Keratinocyte (primary cell): ENCODE measurements at regions not wholly inside any gene's neighbourhood (a gene's known extent, or its start where the extent isn't known, plus 50 kb on each side); places are given as distances from the start of the nearest gene placed in this dataset.
"Not testable (repeated sequence)": the region's sequence is repeated elsewhere in the genome, so short reads cannot be mapped to it uniquely, and the experiment has no call there.

Experiments used
- DNase-seq: peaks from one replicate; pipeline ENCODE4 v3.0.0-alpha.2; 2011; ENCODE audit warnings: low read depth, missing footprints, low spot score
- FAIRE-seq: peaks from 2 replicates; lab custom pipeline; 2011; peaks lifted over from hg19 to GRCh38; lab: Jason Lieb, UNC
- H2AFZ ChIP-seq: 2 replicates; pipeline ENCODE4 v1.6.0; 2012; ENCODE audit warnings: low read length, control low read depth, inconsistent platforms; ENCODE audit not compliant: control insufficient read depth
- H3K27ac ChIP-seq: 2 replicates; pipeline ENCODE4 v1.5.1; 2011; ENCODE audit warnings: low read length; ENCODE audit not compliant: control insufficient read depth, insufficient read depth
- H3K27me3 ChIP-seq: 3 replicates; pipeline ENCODE4 v1.6.0; 2011; ENCODE audit warnings: low read length; ENCODE audit not compliant: control insufficient read depth, insufficient read depth; ENCODE audit errors: extremely low read depth
- H3K36me3 ChIP-seq, 2 experiments: 2 replicates in 1 of 2; 3 replicates in 1 of 2; pipeline ENCODE4 v1.5.1; 2011; ENCODE audit warnings: low read length in 2 of 2, mild to moderate bottlenecking in 1 of 2; ENCODE audit not compliant: control insufficient read depth in 2 of 2, insufficient read depth in 2 of 2; ENCODE audit errors: extremely low read depth in 1 of 2
- H3K4me1 ChIP-seq: 3 replicates; pipeline ENCODE4 v1.5.1; 2011; ENCODE audit warnings: low read length; ENCODE audit not compliant: control insufficient read depth, insufficient read depth; ENCODE audit errors: extremely low read depth
- H3K4me2 ChIP-seq: 3 replicates; pipeline ENCODE4 v1.6.0; 2011; ENCODE audit warnings: low read depth, low read length; ENCODE audit not compliant: control insufficient read depth, insufficient read depth; ENCODE audit errors: extremely low read depth
- H3K4me3 ChIP-seq, 3 experiments: fragments of 200-600 bp in 1 of 3; sonication (generic) in 1 of 3; 2 replicates in 2 of 3; 3 replicates in 1 of 3; pipeline ENCODE4 v1.5.1; 2011 to 2016; ENCODE audit warnings: low read length in 3 of 3, mild to moderate bottlenecking in 3 of 3, control low read depth in 2 of 3, inconsistent platforms in 1 of 3, low read depth in 1 of 3, mixed read lengths in 1 of 3, mixed run types in 1 of 3, moderate library complexity in 1 of 3; ENCODE audit not compliant: control insufficient read depth in 2 of 3, insufficient read depth in 2 of 3; ENCODE audit errors: extremely low read depth in 1 of 3
- H3K79me2 ChIP-seq: 2 replicates; pipeline ENCODE4 v1.6.0; 2012; ENCODE audit warnings: low read length; ENCODE audit not compliant: control insufficient read depth, insufficient read depth
- H3K9ac ChIP-seq: 3 replicates; pipeline ENCODE4 v1.6.0; 2011; ENCODE audit warnings: low read length; ENCODE audit not compliant: control insufficient read depth, insufficient read depth; ENCODE audit errors: extremely low read depth
- H3K9me1 ChIP-seq: 3 replicates; pipeline ENCODE4 v1.6.0; 2011; ENCODE audit warnings: low read length; ENCODE audit not compliant: control insufficient read depth, insufficient read depth; ENCODE audit errors: extremely low read depth
- H3K9me3 ChIP-seq: 2 replicates; pipeline ENCODE4 v1.5.1; 2012; ENCODE audit warnings: low read depth, low read length; ENCODE audit not compliant: control insufficient read depth
- H4K20me1 ChIP-seq: 3 replicates; pipeline ENCODE4 v1.6.0; 2011; ENCODE audit warnings: low read length; ENCODE audit not compliant: control insufficient read depth, insufficient read depth; ENCODE audit errors: extremely low read depth
- EZH2 ChIP-seq: IDR thresholded peaks from one replicate; pipeline ENCODE4 v1.6.1; 2012; ENCODE audit warnings: inconsistent platforms, mild to moderate bottlenecking, low read length, moderate library complexity
- dilution Hi-C: fragments of 300-500 bp; cut with MboI; formaldehyde crosslinking; loops from one replicate; pipeline ENCODE4 v1.7.0; 2020; ENCODE audit warnings: low sequenced_read_pairs; ENCODE audit not compliant: extremely low pct_ligation_motif_present
- TF ChIP-seq, protein P1 (sequence below), 3 experiments: IDR thresholded peaks in 1 of 3; conservative IDR thresholded peaks in 1 of 3; optimal IDR thresholded peaks in 1 of 3; 2 replicates in 2 of 3; 3 replicates in 1 of 3; pipeline versions ENCODE3 to v1.5.1; 2011; ENCODE audit warnings: low read length in 3 of 3, mild to moderate bottlenecking in 3 of 3, moderate library complexity in 2 of 3, control low read depth in 1 of 3, inconsistent platforms in 1 of 3; ENCODE audit not compliant: insufficient read depth in 2 of 3; ENCODE audit errors: extremely low read depth in 1 of 3

DNA sequence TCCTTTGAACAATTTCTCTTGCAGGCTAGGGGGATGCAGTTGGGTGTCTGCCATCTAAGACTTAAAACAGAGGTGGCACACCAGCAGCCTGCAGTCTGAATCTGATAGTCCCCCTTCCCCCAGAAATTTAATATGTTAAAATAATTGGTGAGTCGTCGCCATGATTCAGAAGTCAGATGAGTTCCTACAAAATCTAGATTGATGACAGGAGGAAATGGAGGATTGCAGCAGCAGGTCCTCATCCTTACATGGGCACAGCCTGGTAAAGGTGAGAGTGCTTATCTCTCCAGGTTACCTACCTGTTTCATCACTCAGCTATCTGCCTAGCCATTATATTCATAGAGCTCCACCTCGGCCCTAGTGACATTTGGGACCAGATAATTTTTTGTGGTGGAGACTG, 112.3 kb downstream of the PCSK1 start:
- TF ChIP-seq, protein P1, sequence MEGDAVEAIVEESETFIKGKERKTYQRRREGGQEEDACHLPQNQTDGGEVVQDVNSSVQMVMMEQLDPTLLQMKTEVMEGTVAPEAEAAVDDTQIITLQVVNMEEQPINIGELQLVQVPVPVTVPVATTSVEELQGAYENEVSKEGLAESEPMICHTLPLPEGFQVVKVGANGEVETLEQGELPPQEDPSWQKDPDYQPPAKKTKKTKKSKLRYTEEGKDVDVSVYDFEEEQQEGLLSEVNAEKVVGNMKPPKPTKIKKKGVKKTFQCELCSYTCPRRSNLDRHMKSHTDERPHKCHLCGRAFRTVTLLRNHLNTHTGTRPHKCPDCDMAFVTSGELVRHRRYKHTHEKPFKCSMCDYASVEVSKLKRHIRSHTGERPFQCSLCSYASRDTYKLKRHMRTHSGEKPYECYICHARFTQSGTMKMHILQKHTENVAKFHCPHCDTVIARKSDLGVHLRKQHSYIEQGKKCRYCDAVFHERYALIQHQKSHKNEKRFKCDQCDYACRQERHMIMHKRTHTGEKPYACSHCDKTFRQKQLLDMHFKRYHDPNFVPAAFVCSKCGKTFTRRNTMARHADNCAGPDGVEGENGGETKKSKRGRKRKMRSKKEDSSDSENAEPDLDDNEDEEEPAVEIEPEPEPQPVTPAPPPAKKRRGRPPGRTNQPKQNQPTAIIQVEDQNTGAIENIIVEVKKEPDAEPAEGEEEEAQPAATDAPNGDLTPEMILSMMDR (optimal IDR thresholded peaks at IDR 0.05 in 1 of 3, IDR thresholded peaks at IDR 0.05 in 1 of 3, conservative IDR thresholded peaks at IDR 0.05 in 1 of 3; ENCODE audit: extremely low read depth in 1 of 3, insufficient read depth in 2 of 3, low read length in 3 of 3), result no peak
- no peak for TF ChIP-seq EZH2
- FAIRE-seq (no peak), DNase-seq (no peak)
- H4K20me1 ChIP-seq, result no peaks in the 10 kb centered on the region
- H3K36me3 ChIP-seq, result peaks cover 0 to 1% of the 10 kb centered on the region in 2 experiments
- H3K79me2 ChIP-seq, result no peaks in the 10 kb centered on the region
- no peaks in the 10 kb centered on the region for H3K9me1 ChIP-seq
- H3K27ac ChIP-seq, result peak overlapping the region; percentile 74
- H3K4me3 ChIP-seq, result no peak overlapping the region
- no peak overlapping the region for H2AFZ ChIP-seq
- H3K9me3 ChIP-seq, result no peaks in the 10 kb centered on the region
- H3K27me3 ChIP-seq, result no peaks in the 10 kb centered on the region
- peak overlapping the region; percentile 6 for H3K4me2 ChIP-seq
- H3K4me1 ChIP-seq, result peaks cover 29% of the 10 kb centered on the region
- dilution Hi-C loops, result no loop called here
- peak overlapping the region; percentile 1 for H3K9ac ChIP-seq

DNA sequence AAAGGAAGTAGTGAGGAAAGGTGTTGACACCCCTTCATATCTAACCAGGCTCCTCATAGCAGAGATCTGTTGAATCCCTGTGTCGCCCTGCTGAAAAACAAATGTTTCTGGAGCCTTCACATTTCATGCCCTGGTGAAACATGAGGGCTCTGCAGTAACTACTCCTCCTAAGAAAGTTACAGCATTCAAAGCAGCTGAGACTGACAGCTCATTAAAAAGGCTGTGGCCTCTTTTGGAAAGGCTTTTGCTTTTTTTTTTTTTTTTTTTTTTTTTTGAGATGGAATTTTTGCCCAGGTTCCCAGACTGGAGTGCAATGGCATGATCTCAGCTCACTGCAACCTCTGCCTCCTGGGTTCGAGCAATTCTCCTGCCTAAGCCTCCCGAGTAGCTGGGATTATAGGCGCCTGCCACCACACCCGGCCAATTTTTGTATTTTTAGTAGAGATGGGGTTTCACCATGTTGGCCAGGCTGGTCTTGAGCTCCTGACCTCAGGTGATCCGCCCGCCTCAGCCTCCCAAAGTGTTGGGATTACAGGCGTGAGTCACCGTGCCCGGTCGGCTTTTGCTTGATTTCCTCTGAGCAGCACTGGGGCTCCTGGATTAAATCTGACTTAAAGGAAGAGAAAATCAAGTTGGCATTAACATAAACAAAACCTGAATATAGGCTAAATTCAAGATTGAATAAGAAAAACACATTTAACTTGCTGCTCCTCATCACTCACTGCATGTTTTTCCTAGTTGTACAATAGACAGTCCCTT, 112.9 kb downstream of the PCSK1 start:
- H3K79me2 ChIP-seq, H2AFZ ChIP-seq, H3K4me2 ChIP-seq, H3K9me1 ChIP-seq, H3K27me3 ChIP-seq, H3K36me3 ChIP-seq, H3K4me3 ChIP-seq, H3K9ac ChIP-seq, FAIRE-seq, dilution Hi-C loops, DNase-seq, H4K20me1 ChIP-seq, H3K9me3 ChIP-seq: not testable (repeated sequence)
- H3K27ac ChIP-seq, result peak overlapping the region; percentile 74
- peaks cover 29% of the 10 kb centered on the region for H3K4me1 ChIP-seq
